ENCODE measurements at regions not wholly inside any gene's neighbourhood (a gene's known extent, or its start where the extent isn't known, plus 50 kb on each side); places are given as distances from the start of the nearest gene placed in this dataset.

DNA sequence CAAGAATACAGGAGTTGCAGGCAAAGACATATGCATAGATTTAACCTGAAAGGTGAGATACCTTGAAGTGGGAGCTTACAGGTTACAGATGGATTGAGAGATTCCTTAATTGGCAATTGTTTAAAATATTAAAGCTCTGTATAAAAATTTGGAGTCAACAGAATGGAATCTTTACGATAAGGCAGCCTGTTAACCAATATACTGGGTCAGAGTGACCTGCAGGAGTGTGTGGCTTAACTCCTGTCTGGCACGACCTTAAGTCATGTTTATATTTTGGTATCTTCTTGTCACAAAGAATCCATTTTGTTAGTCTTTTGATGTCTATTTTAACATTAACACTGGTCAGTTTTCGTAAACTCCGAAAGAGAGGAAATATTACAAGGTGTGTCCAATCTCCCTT lies 1058.2 kb upstream of the CRIM1 start:
- no peak for DNase-seq
- CTCF ChIA-PET: no interaction called here
- no peaks in the 10 kb centered on the region for H3K27me3 Mint-ChIP-seq (ENCODE audit: unreplicated experiment)
- TF ChIP-seq, protein P1, sequence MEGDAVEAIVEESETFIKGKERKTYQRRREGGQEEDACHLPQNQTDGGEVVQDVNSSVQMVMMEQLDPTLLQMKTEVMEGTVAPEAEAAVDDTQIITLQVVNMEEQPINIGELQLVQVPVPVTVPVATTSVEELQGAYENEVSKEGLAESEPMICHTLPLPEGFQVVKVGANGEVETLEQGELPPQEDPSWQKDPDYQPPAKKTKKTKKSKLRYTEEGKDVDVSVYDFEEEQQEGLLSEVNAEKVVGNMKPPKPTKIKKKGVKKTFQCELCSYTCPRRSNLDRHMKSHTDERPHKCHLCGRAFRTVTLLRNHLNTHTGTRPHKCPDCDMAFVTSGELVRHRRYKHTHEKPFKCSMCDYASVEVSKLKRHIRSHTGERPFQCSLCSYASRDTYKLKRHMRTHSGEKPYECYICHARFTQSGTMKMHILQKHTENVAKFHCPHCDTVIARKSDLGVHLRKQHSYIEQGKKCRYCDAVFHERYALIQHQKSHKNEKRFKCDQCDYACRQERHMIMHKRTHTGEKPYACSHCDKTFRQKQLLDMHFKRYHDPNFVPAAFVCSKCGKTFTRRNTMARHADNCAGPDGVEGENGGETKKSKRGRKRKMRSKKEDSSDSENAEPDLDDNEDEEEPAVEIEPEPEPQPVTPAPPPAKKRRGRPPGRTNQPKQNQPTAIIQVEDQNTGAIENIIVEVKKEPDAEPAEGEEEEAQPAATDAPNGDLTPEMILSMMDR (IDR thresholded peaks at IDR 0.05; ENCODE audit: unreplicated experiment): no peak
- H3K27ac Mint-ChIP-seq (ENCODE audit: unreplicated experiment): no peak overlapping the region
- no peak overlapping the region for H3K4me3 Mint-ChIP-seq (ENCODE audit: low read depth, unreplicated experiment)
- no peaks in the 10 kb centered on the region for H3K36me3 Mint-ChIP-seq (ENCODE audit: insufficient read depth, unreplicated experiment)
- BruUV-seq (replicated peaks): no TSS peak
- intact Hi-C loops (cut with micrococcal nuclease; ENCODE audit: unreplicated experiment): no loop called here
- H3K9me3 Mint-ChIP-seq (ENCODE audit: low read depth, unreplicated experiment): peaks cover 10% of the 10 kb centered on the region
- H3K4me1 Mint-ChIP-seq (ENCODE audit: low read depth, unreplicated experiment): no peaks in the 10 kb centered on the region

DNA sequence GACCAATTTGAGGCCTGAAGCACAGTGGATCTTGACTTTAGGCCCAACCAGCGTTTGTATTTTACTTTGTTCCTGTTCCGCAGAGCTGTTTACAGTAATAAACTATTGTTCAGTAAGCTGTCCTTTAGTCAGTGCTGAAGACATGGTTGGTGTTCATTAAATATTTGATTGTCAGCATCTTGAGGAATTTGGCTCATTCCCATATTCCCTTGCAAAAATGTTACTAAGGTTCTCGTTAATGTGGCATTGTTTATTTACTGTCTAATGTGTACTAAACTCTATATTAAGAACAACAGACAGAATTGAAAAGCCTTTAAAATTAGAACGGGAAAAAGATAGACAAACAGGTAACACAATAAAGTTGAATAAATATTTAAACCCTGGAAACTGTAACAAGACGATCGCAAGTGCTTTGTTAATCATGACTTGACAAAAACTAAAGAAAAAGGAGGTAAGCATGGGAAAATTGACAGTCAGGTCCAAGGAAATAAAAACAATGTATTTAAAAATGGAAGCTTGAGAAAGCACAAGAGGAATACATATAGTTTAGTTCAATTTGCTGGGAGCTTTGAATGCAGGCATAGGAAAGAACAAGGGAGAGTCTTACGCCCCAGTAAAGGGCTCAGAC lies 1060.8 kb upstream of the CRIM1 start:
- Mint-ChIP-seq H3K27ac (ENCODE audit: unreplicated experiment) (no peak overlapping the region), H3K4me1 (ENCODE audit: low read depth, unreplicated experiment) (no peaks in the 10 kb centered on the region), H3K4me3 (ENCODE audit: low read depth, unreplicated experiment) (no peak overlapping the region), H3K27me3 (ENCODE audit: unreplicated experiment) (no peaks in the 10 kb centered on the region), H3K36me3 (ENCODE audit: insufficient read depth, unreplicated experiment) (no peaks in the 10 kb centered on the region), H3K9me3 (ENCODE audit: low read depth, unreplicated experiment) (peaks cover 7% of the 10 kb centered on the region)
- intact Hi-C loops (cut with micrococcal nuclease; ENCODE audit: unreplicated experiment): no loop called here
- CTCF ChIA-PET: no interaction called here
- BruUV-seq (replicated peaks): no TSS peak
- DNase-seq: no peak
- TF ChIP-seq, protein P1 (IDR thresholded peaks at IDR 0.05; ENCODE audit: unreplicated experiment): no peak

GRCh38 chr2:35293261-35293660 lies 1062.3 kb upstream of the CRIM1 start:
- BruUV-seq (replicated peaks): no TSS peak
- intact Hi-C loops (cut with micrococcal nuclease; ENCODE audit: unreplicated experiment): no loop called here
- no peaks in the 10 kb centered on the region for H3K27me3 Mint-ChIP-seq (ENCODE audit: unreplicated experiment)
- peaks cover 7% of the 10 kb centered on the region for H3K9me3 Mint-ChIP-seq (ENCODE audit: low read depth, unreplicated experiment)
- no peak overlapping the region for H3K27ac Mint-ChIP-seq (ENCODE audit: unreplicated experiment)
- no peaks in the 10 kb centered on the region for H3K4me1 Mint-ChIP-seq (ENCODE audit: low read depth, unreplicated experiment)
- CTCF ChIA-PET: no interaction called here
- H3K4me3 Mint-ChIP-seq (ENCODE audit: low read depth, unreplicated experiment): no peak overlapping the region
- no peaks in the 10 kb centered on the region for H3K36me3 Mint-ChIP-seq (ENCODE audit: insufficient read depth, unreplicated experiment)
- TF ChIP-seq, protein P1 (IDR thresholded peaks at IDR 0.05; ENCODE audit: unreplicated experiment): no peak
- no peak for DNase-seq

GRCh38 chr2:35292199-35292598 lies 1063.4 kb upstream of the CRIM1 start:
- no TSS peak for BruUV-seq (replicated peaks)
- no peak for DNase-seq
- TF ChIP-seq, protein P1 (IDR thresholded peaks at IDR 0.05; ENCODE audit: unreplicated experiment): no peak

More at GRCh38 chr2:35292199-35292598, 1063.4 kb upstream of the CRIM1 start:
- Mint-ChIP-seq H3K27me3 (ENCODE audit: unreplicated experiment) (no peaks in the 10 kb centered on the region), H3K4me1 (ENCODE audit: low read depth, unreplicated experiment) (no peaks in the 10 kb centered on the region), H3K36me3 (ENCODE audit: insufficient read depth, unreplicated experiment) (no peaks in the 10 kb centered on the region), H3K4me3 (ENCODE audit: low read depth, unreplicated experiment) (no peak overlapping the region), H3K9me3 (ENCODE audit: low read depth, unreplicated experiment) (peaks cover 5% of the 10 kb centered on the region), H3K27ac (ENCODE audit: unreplicated experiment) (no peak overlapping the region)
- CTCF ChIA-PET: no interaction called here
- intact Hi-C loops (cut with micrococcal nuclease; ENCODE audit: unreplicated experiment): no loop called here
